Lung (tissue), 11 donors: ENCODE measurements at regions not wholly inside any gene's neighbourhood (a gene's known extent, or its start where the extent isn't known, plus 50 kb on each side); places are given as distances from the start of the nearest gene placed in this dataset.

Source experiments
- ATAC-seq: fragments of 200-7000 bp; cut with Tn5 transposase; one replicate; pipeline ENCODE4 v1.9.1; 2020; ENCODE audit warnings: moderate number of reproducible peaks; ENCODE audit not compliant: insufficient read depth, low FRiP score
- DNase-seq, 3 donors: peaks; one replicate each; pipeline ENCODE4 v3.0.0-alpha.2; 2013 to 2017
- H3K27ac ChIP-seq, 2 donors: one replicate each; pipeline ENCODE4 v1.5.1; 2013; ENCODE audit warnings: mild to moderate bottlenecking in 2 of 2, moderate library complexity in 2 of 2, control low read depth in 1 of 2, inconsistent platforms in 1 of 2, low read depth in 1 of 2, low read length in 1 of 2
- H3K27me3 ChIP-seq, 3 donors: one replicate each; pipeline ENCODE4 v1.5.1; 2013; ENCODE audit warnings: low read length in 2 of 3; ENCODE audit not compliant: control insufficient read depth in 3 of 3, insufficient read depth in 3 of 3
- H3K36me3 ChIP-seq, 4 donors: one replicate each; pipeline ENCODE4 v1.5.1; 2013; ENCODE audit warnings: low read length in 4 of 4, mild to moderate bottlenecking in 1 of 4, moderate library complexity in 1 of 4; ENCODE audit not compliant: control insufficient read depth in 4 of 4, insufficient read depth in 4 of 4
- H3K4me1 ChIP-seq, 5 donors: one replicate each; pipeline ENCODE4 v1.5.1; 2013; ENCODE audit warnings: low read length in 5 of 5, mild to moderate bottlenecking in 2 of 5, moderate library complexity in 1 of 5; ENCODE audit not compliant: control insufficient read depth in 5 of 5, insufficient read depth in 5 of 5
- H3K4me3 ChIP-seq: one replicate; pipeline ENCODE4 v1.5.1; 2013; ENCODE audit warnings: mild to moderate bottlenecking, control low read depth, moderate library complexity
- H3K9ac ChIP-seq, 2 donors: one replicate each; pipeline ENCODE4 v1.5.1; 2013; ENCODE audit warnings: low read length in 2 of 2, control low read depth in 1 of 2; ENCODE audit not compliant: insufficient read depth in 1 of 2
- H3K9me3 ChIP-seq, 4 donors: one replicate each; pipeline ENCODE4 v1.5.1; 2013; ENCODE audit warnings: low read length in 3 of 4, mild to moderate bottlenecking in 1 of 4, moderate library complexity in 1 of 4; ENCODE audit not compliant: control insufficient read depth in 4 of 4, insufficient read depth in 3 of 4
- CTCF ChIP-seq: IDR thresholded peaks from 2 replicates; pipeline ENCODE4 v1.5.1; 2012; ENCODE audit warnings: mild to moderate bottlenecking; ENCODE audit errors: control extremely low read depth, extremely low read depth
- WGBS, 2 donors: extraction: QIAGEN DNeasy Blood & Tissue Kit; methylation state at CpG; one replicate each; pipeline ENCODE4 v1.1.7; 2013; 5-methylcytosine and 5-hydroxymethylcytosine counted together
- donor health status: control.
- donor health status: control.
- donor health status: Bipolar disorder and iron deficiency.
- donor health status: healthy.
- donor health status: DM: yes; HTN: yes; CAD: no.

- peaks cover 0 to 10% (median 2%) of the 10 kb centered on the region in 4 donors for H3K9me3 ChIP-seq
- H3K36me3 ChIP-seq, result no peaks in the 10 kb centered on the region
- no peak overlapping the region for H3K4me3 ChIP-seq
- no peak overlapping the region for H3K27ac ChIP-seq
- ATAC-seq (no peak), DNase-seq (no peak)
- 79 to 84% methylated on average over 11 of the region's 11 CpGs for WGBS, 2 donors
- no peaks in the 10 kb centered on the region for H3K4me1 ChIP-seq
- no peak for TF ChIP-seq CTCF
- no peak overlapping the region for H3K9ac ChIP-seq
- H3K27me3 ChIP-seq, result no peaks in the 10 kb centered on the region
Measured at GRCh38 chr22:49583341-49583740, 244.3 kb downstream of the BRD1 start.

- no peak for TF ChIP-seq CTCF
- 96% methylated on average over 11 of the region's 11 CpGs for WGBS, 2 donors
- H3K4me3 ChIP-seq, result no peak overlapping the region
- H3K9ac ChIP-seq, result no peak overlapping the region
- ATAC-seq (no peak), DNase-seq (no peak)
- H3K36me3 ChIP-seq, result no peaks in the 10 kb centered on the region
- no peaks in the 10 kb centered on the region for H3K27me3 ChIP-seq
- no peaks in the 10 kb centered on the region for H3K4me1 ChIP-seq
- H3K27ac ChIP-seq, result no peak overlapping the region
- H3K9me3 ChIP-seq, result peaks cover 0 to 10% (median 2%) of the 10 kb centered on the region in 4 donors
Measured at GRCh38 chr22:49582678-49583077, 245.0 kb downstream of the BRD1 start.

GRCh38 chr22:49582181-49582580 lies 245.5 kb downstream of the BRD1 start:
- no peak for ATAC-seq
- DNase-seq, result peak; percentile 5 to 11 (median 10)
- Histone ChIP-seq H3K4me1 (no peaks in the 10 kb centered on the region), H3K27me3 (no peaks in the 10 kb centered on the region), H3K9me3 (peaks cover 0 to 10% (median 2%) of the 10 kb centered on the region in 4 donors), H3K9ac (no peak overlapping the region), H3K27ac (no peak overlapping the region), H3K36me3 (no peaks in the 10 kb centered on the region), H3K4me3 (no peak overlapping the region)
- WGBS, 2 donors, result 76 to 90% methylated on average over 4 of the region's 4 CpGs
- no peak for TF ChIP-seq CTCF

GRCh38 chr22:49580024-49580423 lies 247.6 kb downstream of the BRD1 start:
- peaks cover 0 to 10% (median 2%) of the 10 kb centered on the region in 4 donors for H3K9me3 ChIP-seq
- no peaks in the 10 kb centered on the region for H3K27me3 ChIP-seq
- no peaks in the 10 kb centered on the region for H3K36me3 ChIP-seq
- DNase-seq, result no peak
- no peak overlapping the region for H3K27ac ChIP-seq
- no peak overlapping the region for H3K9ac ChIP-seq
- H3K4me3 ChIP-seq, result no peak overlapping the region
- 62 to 64% methylated on average over 3 of the region's 3 CpGs for WGBS, 2 donors
- no peak for TF ChIP-seq CTCF
- H3K4me1 ChIP-seq, result no peaks in the 10 kb centered on the region
- ATAC-seq, result no peak
